SIG-M5 (cell line): ENCODE measurements at regions not wholly inside any gene's neighbourhood (a gene's known extent, or its start where the extent isn't known, plus 50 kb on each side); places are given as distances from the start of the nearest gene placed in this dataset.

Source experiments
- DNase-seq: peaks from one replicate; lab custom pipeline; 2025; lab: John Stamatoyannopoulos, UW

GRCh38 chr5:39505791-39506190 is 81.0 kb upstream of the DAB2 start:
- no peak for DNase-seq

DNA sequence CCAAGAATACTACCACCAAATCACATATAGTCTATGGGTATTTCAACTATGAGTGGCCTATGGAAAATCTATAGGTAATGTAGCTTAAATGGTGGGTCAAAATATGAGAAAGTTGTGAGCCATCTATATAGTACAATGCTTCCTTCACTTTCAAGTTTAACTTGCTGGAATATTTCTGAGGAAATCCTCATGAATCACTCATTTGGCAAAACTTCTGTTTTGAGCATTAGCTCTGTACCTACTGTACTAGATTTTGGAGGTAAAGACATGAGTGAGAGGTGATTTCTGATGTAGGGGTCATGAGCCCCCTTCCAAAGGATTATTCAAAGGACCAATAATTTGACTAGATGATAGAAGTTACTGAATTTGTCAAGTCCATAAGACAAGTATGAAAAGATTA is 80.6 kb upstream of the DAB2 start:
- no peak for DNase-seq

GRCh38 chr5:39503155-39503554 is 78.4 kb upstream of the DAB2 start:
- no peak for DNase-seq

GRCh38 chr5:39502704-39503103 is 77.9 kb upstream of the DAB2 start:
- no peak for DNase-seq

DNA sequence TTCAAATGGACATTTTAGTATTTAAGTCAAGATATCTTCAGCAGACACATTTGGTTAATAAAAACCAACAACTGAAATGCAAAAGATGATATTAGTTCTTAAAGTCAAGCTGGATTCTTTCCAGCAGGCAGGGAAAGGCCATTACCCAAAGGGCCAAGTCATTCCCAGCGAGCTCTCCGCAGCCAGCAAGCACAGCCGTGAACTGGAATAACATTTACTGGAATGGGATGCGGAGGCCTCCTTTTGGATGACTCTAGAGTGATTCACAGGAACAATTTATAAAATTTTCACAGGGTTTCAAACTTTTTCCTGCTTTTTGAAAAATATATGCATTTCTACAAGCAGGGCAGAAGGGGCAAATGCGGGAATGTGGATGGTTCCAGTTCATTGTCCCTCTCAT is 76.6 kb upstream of the DAB2 start:
- no peak for DNase-seq

GRCh38 chr5:39500551-39501175 is 75.9 kb upstream of the DAB2 start:
- DNase-seq = no peak

DNA sequence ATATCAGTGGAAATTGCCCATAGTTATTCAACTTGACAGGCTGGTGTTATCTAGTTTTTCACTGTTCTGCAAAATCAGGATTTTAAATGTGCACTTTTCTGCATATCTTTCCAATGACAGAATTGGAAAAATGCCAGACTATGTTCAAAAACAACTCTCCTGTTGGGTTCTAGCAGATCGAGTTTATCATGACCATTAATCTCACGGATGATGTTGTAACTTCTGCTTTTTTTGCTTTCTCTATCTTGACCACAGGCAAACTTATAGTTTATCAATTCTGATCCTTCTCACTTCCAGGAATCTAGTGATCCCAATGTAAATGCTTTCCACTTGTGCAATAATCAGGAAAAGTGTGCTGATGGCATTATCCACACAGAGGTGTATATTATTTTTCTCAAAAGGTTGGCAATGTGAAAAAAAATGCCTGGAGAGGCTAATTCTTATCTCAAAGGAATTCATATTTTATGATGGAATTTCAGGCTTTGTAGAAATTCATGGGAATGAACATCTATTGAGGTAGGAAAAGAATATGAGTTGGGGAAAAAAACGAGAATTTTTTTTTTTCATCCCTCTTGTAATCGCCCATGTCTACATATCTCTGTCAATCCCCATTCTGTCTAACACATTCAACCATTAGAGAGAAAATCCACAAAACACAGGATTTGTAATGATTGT is 73.6 kb upstream of the DAB2 start:
- DNase-seq = no peak

DNA sequence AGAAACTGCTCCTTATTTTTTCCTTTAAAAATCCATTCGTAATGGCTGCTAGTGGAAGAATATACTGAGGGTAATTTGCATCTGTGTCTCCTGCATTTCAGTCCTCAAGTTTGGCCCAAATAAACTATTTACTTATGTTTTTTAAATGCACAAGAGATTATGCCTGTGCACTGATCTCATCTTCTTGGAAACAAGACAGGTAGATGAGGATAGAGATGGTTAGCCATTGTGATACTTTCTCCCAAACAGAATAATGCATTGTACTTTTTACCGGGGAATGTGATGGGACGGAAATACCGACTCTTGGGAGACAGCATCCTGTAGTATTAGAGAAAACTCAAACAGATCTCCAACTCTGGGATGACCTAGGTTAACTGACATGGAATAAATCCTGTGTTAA is 72.5 kb upstream of the DAB2 start:
- no peak for DNase-seq

DNA sequence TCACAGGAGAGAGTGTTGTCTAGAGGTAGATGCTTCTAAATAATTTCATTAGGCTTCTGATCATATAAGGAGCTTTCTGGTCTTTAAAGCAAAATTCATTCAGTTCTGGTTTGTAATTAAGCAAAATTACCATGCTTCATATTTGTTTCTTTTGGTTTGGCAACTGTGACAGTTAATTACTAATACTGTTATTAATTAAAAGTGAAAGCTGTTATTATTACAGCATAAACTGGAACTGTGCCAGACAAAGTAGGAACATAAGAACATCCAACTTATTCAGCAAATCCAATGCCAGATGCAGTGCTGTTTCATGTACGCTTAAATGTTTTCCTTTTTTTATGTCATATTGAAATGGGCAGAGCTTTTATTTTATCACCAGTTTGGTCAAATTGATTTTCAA is 70.4 kb upstream of the DAB2 start:
- no peak for DNase-seq

GRCh38 chr5:39494534-39494933 is 69.8 kb upstream of the DAB2 start:
- DNase-seq = no peak

- DNase-seq = no peak
Measured at GRCh38 chr5:39494107-39494510, 69.3 kb upstream of the DAB2 start.

- DNase-seq = no peak
Measured at GRCh38 chr5:39491210-39491609, 66.4 kb upstream of the DAB2 start.

GRCh38 chr5:39489263-39489662 is 64.5 kb upstream of the DAB2 start:
- no peak for DNase-seq

GRCh38 chr5:39486790-39487189 is 62.0 kb upstream of the DAB2 start:
- no peak for DNase-seq

DNA sequence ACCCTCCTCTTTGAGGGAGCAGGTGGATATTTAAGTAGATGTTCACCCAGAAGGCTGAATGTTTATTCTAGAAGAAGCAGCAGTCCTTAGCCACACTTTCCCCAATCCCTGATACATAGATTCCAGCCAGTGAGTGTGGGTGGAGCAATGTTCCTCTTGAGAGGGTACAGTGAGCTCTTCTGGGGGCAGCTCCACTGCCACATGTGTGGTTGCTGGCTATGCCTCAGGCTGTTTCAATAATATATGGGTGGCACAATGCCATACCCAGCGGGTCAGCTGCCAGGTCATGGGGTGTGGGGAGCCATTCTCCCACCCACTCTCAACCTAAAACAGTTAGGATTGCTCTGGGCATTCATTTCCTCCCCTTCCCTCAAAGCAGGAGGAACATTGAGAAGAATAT is 61.6 kb upstream of the DAB2 start:
- DNase-seq = no peak

GRCh38 chr5:39485079-39485478 is 60.3 kb upstream of the DAB2 start:
- no peak for DNase-seq

- DNase-seq = no peak
Measured at GRCh38 chr5:39484673-39485072, 59.9 kb upstream of the DAB2 start.

- DNase-seq = no peak
Measured at GRCh38 chr5:39482098-39482497, 57.3 kb upstream of the DAB2 start.

DNA sequence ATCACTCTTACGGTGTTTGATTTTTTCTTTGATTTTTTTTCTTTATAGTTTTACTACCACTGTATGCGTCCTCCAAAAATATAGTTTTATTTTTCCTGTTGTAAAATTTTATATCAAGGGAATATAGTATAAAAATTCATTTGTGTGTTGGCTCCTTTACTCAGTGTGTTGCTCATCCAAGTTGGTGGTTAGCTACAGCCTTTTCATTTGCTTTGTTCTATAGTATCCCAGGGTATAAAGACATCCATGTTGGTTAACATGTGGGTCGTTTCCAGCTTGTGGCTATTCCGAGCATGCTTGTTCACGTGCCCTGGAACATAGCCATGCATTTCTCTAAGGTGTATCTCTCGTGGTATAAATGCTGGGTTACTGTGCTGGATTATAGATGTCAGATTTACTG is 54.8 kb upstream of the DAB2 start:
- no peak for DNase-seq

- DNase-seq = no peak
Measured at GRCh38 chr5:39478863-39479262, 54.1 kb upstream of the DAB2 start.

DNA sequence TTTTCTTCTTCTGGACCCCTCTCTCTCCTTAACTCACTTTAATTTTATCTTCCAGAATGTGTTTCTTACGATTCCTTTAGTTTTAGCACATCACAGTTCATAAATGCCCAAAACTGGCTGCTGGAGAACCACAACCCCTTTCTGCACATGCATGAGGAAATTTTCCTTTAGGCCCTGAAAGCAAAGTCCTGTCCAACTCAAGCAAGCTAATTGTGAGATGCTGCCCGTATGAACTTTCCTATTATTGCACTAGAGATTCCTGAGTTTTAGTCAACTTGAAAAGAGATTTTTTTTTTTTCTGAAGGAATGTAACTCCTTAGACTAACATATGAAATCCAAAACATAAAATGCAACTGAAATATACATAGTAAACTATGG is 52.1 kb upstream of the DAB2 start:
- DNase-seq = no peak

- DNase-seq = no peak
Measured at GRCh38 chr5:39475881-39476842, 51.4 kb upstream of the DAB2 start.

GRCh38 chr5:39475159-39475571 is 50.4 kb upstream of the DAB2 start:
- no peak for DNase-seq
